ENCODE measurements at regions not wholly inside any gene's neighbourhood (a gene's known extent, or its start where the extent isn't known, plus 50 kb on each side); places are given as distances from the start of the nearest gene placed in this dataset.

DNA sequence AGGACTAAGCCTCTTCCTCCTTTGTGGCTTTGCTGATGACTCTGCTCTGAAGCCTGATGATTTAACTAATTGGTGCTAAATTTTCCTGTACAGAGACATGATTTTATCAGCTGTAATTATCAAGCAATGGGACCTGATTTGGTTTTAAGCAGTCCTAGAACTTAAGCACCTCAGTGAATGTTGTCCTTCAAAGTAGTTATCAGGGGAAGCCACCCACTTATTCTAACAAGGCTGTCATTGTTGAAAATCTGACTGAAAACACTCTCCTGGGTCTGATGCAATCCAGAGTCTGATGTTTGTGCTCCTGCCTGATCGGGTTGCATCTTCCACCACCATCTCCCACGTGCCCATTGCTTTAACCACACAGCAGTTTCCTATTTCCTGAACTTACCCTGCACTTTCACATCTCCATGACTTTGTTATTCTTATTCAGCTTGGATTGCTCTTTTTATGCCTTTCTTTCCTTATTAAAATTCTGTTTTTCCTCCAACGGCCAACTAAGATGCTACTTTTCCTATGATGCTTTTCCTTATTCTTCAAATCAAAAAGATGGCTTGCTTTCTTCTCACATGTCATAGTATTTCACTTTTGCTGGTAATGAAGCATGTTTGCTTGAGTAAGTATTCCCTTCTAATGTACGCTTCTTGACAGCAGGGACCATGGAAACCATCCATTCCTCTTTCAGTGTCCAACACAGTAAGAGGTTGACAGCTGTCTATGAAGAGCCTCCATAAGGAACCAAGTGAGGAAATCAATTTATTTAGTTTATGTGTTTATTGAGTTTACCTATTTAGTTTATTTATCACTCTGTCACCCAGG lies 55.0 kb downstream of the S1PR1 start (continued):
- TF ChIP-seq EHMT2 (IDR thresholded peaks at IDR 0.05; ENCODE audit: borderline replicate concordance, low read depth, low read length) = peak; percentile 23; the same call in 1 of the 2 replicates
- TF ChIP-seq ZBTB3 (CRISPR knock-in tag; IDR thresholded peaks at IDR 0.05; ENCODE audit: borderline replicate concordance, low read depth) = no peak
- TF ChIP-seq KMT2B (CRISPR knock-in tag; IDR thresholded peaks at IDR 0.05) = no peak
- TF ChIP-seq ZNF136 (CRISPR knock-in tag; IDR thresholded peaks at IDR 0.05; ENCODE audit: low read depth) = no peak
- TF ChIP-seq TEAD2 (CRISPR knock-in tag; IDR thresholded peaks at IDR 0.05) = no peak
- TF ChIP-seq RFX3 (CRISPR knock-in tag; IDR thresholded peaks at IDR 0.05) = no peak
- TF ChIP-seq ZMYM4 (CRISPR knock-in tag; IDR thresholded peaks at IDR 0.05) = peak; percentile 70
- TF ChIP-seq, protein P1, sequence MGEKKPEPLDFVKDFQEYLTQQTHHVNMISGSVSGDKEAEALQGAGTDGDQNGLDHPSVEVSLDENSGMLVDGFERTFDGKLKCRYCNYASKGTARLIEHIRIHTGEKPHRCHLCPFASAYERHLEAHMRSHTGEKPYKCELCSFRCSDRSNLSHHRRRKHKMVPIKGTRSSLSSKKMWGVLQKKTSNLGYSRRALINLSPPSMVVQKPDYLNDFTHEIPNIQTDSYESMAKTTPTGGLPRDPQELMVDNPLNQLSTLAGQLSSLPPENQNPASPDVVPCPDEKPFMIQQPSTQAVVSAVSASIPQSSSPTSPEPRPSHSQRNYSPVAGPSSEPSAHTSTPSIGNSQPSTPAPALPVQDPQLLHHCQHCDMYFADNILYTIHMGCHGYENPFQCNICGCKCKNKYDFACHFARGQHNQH (CRISPR knock-in tag; IDR thresholded peaks at IDR 0.05) = 0 out of 2 replicates have a peak, but pooled peaks have one; percentile 45
- no peak for TF ChIP-seq ZKSCAN1 (IDR thresholded peaks at IDR 0.05; ENCODE audit: low read length)
- no peak for TF ChIP-seq GABPA (IDR thresholded peaks at IDR 0.05; ENCODE audit: low read depth, low read length)
- TF ChIP-seq GABPA (CRISPR knock-in tag; IDR thresholded peaks at IDR 0.05; ENCODE audit: low read depth) = 0 out of 2 replicates have a peak, but pooled peaks have one; percentile 20
- TF ChIP-seq, protein P2, sequence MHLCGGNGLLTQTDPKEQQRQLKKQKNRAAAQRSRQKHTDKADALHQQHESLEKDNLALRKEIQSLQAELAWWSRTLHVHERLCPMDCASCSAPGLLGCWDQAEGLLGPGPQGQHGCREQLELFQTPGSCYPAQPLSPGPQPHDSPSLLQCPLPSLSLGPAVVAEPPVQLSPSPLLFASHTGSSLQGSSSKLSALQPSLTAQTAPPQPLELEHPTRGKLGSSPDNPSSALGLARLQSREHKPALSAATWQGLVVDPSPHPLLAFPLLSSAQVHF (CRISPR knock-in tag; IDR thresholded peaks at IDR 0.05) = no peak
- no peak for TF ChIP-seq SATB2 (CRISPR knock-in tag; IDR thresholded peaks at IDR 0.05)
- 0 out of 2 replicates have a peak, but pooled peaks have one; percentile 44 for TF ChIP-seq KLF6 (CRISPR knock-in tag; IDR thresholded peaks at IDR 0.05)
- no peak for TF ChIP-seq ZNF343 (CRISPR knock-in tag; IDR thresholded peaks at IDR 0.05)
- TF ChIP-seq HOXA5 (CRISPR knock-in tag; IDR thresholded peaks at IDR 0.05) = no peak
- TF ChIP-seq ZNF282 (IDR thresholded peaks at IDR 0.05; ENCODE audit: partially characterized antibody) = no peak
- no peak for TF ChIP-seq ISX (CRISPR knock-in tag; conservative IDR thresholded peaks at IDR 0.05)
- no peak for TF ChIP-seq DPF2 (CRISPR knock-in tag; IDR thresholded peaks at IDR 0.05; ENCODE audit: borderline replicate concordance, low read depth)
- TF ChIP-seq, protein P3, sequence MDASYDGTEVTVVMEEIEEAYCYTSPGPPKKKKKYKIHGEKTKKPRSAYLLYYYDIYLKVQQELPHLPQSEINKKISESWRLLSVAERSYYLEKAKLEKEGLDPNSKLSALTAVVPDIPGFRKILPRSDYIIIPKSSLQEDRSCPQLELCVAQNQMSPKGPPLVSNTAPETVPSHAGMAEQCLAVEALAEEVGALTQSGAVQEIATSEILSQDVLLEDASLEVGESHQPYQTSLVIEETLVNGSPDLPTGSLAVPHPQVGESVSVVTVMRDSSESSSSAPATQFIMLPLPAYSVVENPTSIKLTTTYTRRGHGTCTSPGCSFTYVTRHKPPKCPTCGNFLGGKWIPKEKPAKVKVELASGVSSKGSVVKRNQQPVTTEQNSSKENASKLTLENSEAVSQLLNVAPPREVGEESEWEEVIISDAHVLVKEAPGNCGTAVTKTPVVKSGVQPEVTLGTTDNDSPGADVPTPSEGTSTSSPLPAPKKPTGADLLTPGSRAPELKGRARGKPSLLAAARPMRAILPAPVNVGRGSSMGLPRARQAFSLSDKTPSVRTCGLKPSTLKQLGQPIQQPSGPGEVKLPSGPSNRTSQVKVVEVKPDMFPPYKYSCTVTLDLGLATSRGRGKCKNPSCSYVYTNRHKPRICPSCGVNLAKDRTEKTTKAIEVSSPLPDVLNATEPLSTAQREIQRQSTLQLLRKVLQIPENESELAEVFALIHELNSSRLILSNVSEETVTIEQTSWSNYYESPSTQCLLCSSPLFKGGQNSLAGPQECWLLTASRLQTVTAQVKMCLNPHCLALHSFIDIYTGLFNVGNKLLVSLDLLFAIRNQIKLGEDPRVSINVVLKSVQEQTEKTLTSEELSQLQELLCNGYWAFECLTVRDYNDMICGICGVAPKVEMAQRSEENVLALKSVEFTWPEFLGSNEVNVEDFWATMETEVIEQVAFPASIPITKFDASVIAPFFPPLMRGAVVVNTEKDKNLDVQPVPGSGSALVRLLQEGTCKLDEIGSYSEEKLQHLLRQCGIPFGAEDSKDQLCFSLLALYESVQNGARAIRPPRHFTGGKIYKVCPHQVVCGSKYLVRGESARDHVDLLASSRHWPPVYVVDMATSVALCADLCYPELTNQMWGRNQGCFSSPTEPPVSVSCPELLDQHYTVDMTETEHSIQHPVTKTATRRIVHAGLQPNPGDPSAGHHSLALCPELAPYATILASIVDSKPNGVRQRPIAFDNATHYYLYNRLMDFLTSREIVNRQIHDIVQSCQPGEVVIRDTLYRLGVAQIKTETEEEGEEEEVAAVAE (CRISPR knock-in tag; IDR thresholded peaks at IDR 0.05; ENCODE audit: borderline replicate concordance) = no peak
- no peak for TF ChIP-seq EED (CRISPR knock-in tag; IDR thresholded peaks at IDR 0.05)
- no peak for TF ChIP-seq SMC3 (IDR thresholded peaks at IDR 0.05; ENCODE audit: low read length)
- TF ChIP-seq ZNF225 (CRISPR knock-in tag; IDR thresholded peaks at IDR 0.05) = no peak
- TF ChIP-seq, protein P4, sequence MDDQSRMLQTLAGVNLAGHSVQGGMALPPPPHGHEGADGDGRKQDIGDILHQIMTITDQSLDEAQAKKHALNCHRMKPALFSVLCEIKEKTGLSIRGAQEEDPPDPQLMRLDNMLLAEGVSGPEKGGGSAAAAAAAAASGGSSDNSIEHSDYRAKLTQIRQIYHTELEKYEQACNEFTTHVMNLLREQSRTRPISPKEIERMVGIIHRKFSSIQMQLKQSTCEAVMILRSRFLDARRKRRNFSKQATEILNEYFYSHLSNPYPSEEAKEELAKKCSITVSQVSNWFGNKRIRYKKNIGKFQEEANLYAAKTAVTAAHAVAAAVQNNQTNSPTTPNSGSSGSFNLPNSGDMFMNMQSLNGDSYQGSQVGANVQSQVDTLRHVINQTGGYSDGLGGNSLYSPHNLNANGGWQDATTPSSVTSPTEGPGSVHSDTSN (CRISPR knock-in tag; IDR thresholded peaks at IDR 0.05; ENCODE audit: borderline replicate concordance) = no peak

Data from HepG2 (cell line).